HG02870 (cell line): ENCODE measurements at regions not wholly inside any gene's neighbourhood (a gene's known extent, or its start where the extent isn't known, plus 50 kb on each side); places are given as distances from the start of the nearest gene placed in this dataset.

Source experiments
- ATAC-seq: cut with Tn5 transposase; IDR thresholded peaks from one replicate; pipeline ENCODE4 v1.9.1; 2021; ENCODE audit warnings: mild to moderate bottlenecking, moderate library complexity; ENCODE audit not compliant: unreplicated experiment

GRCh38 chr15:98582900-98583554, 65.3 kb upstream of the IGF1R start:
- ATAC-seq = no peak

DNA sequence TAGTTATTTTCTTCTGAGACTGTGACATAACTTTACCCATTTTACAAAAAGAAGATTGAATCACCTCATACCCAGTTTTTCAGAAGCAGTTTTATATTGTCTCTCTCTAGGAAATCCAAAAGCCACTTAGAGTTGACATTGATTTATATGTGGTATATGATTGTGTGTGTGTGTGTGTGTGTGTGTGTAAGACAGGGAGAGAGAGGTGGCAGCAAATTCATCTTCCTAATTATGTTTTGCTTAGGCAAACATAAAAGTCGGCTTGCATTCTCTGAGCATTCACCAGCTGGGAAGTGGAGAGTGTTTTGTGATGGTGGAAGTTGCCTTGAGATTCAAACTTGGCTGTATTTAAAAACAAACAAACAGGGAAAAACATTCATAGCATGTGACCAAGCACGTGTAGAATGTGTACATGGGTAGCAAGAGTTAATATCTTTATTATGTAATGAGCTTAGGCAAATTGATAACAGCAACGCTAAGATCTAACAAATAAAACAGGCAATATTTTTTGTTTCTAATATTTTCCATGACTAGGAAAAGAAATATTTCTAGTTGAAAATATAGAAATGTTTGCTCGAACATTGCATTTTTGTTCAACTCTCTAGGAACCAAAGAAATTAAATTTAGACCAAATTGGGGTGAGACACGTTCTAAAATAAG, 64.4 kb upstream of the IGF1R start:
- no peak for ATAC-seq

DNA sequence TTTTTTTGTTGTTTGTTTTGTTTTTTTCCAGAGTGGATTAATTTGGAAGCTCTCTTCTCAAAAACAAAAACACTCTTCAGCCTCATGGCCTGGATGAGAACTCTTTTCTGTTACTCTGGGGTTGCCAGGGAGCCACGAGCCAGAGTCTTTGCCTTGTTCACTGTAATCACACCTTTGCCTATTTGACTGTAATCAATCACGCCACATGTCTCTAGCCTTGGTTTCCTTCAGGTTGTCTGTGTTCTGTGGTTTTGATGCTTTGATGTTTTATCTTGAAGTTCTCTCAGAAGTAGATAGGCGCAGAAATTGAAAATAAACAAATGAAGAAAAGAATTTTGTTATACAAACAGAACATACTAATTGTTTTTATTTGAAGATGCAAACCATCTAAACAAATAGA, 62.3 kb upstream of the IGF1R start:
- no peak for ATAC-seq

DNA sequence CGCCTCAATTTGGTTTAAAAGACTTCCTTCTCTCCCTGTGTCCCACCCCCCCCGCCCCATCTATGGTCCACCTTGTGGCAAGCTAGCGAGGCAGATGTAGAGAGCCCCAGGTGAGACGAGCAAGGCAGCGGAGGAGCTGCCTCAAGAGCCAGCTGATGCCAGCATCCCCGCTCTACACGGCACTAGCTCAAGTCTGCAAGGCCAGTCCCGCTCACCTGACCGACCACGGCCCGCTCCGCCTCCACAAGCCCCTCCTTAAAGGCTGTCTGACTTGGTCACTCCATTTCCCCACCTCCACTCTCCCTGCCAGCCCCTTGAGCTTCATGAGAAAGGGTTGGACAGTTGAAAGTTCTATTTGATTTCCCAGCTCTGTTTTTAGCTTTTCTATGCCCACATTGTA, 56.2 kb upstream of the IGF1R start:
- no peak for ATAC-seq

GRCh38 chr15:98596131-98596530, 52.2 kb upstream of the IGF1R start:
- no peak for ATAC-seq

GRCh38 chr15:98596885-98597392, 51.4 kb upstream of the IGF1R start:
- no peak for ATAC-seq

DNA sequence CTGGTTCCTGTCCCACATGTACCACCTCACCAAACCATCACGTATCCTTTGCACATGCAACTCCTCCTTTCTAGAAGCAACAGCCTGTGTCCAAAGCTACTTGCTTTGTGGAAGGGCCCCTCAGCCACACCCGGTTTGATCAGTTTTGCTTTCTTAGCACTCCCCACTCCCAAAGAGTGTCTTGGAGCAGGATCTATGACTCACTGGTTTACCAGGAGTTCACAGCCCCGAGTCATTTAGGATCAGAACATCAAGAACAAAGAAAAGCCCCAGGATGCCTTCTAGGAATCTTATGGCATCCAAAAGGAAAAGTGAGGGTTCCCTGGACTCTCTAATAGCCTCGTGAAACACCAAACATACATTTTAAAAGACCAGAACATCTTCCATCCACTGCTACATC, 50.7 kb upstream of the IGF1R start:
- ATAC-seq = no peak
